ENCODE measurements at regions not wholly inside any gene's neighbourhood (a gene's known extent, or its start where the extent isn't known, plus 50 kb on each side); places are given as distances from the start of the nearest gene placed in this dataset.

GRCh38 chr14:82449926-82450468, 916.3 kb upstream of the SEL1L start (continued):
- TF ChIP-seq ELK1 (IDR thresholded peaks at IDR 0.05; ENCODE audit: low read depth, low read length), result no peak

DNA sequence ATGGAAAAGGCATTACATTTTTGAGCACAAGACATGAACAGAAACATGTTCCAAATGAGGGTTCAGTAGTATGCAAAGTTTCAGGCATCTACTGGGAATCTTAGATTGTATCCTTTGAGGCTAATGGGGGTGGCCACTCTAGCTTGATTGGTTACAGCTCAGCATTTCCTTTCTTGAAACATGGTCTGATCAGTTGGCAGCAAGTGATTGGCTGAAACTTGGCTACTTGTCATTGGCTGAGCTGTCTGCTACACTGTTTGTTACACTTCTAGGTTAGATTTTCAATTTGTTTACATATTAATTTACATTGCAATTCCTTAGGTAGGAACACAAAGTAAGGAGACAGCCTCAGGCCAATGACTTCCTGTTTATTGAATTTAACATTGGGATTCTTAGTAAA, 918.0 kb upstream of the SEL1L start:
- no peaks in the 10 kb centered on the region for H3K4me1 ChIP-seq
- no peak for ATAC-seq

DNA sequence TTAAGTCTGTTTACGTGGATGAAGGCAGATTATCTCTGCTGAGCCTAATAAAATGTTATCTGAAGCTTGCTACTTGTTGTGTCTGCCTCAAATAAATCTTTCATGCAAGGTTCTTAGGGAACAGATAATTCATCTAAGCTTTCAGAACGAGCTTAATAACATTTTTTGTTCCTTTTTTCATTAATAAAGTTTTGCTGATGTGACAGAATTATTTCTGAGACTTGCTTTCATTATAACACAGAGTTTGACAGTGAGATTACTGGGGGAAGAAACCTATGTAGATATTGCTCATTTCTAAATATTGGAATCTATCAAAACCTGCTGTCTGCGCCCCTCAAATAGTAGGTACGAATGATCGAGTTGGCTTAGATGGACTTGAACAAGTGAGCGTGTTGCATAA, 948.7 kb upstream of the SEL1L start:
- Histone ChIP-seq H3K9me3 (no peaks in the 10 kb centered on the region), H3K27ac (no peak overlapping the region), H3K4me1 (no peaks in the 10 kb centered on the region), H3K4me2 (no peak overlapping the region), H3K4me3 (no peak overlapping the region)
- 11% methylated on average over 6 of the region's 6 CpGs for WGBS (ENCODE audit: missing lambda C conversion rate)
- ChIA-PET CTCF (no interaction called here), POLR2A (no interaction called here)
- FAIRE-seq, result no peak
- no peak for ATAC-seq
- no peak for DNase-seq (ENCODE audit: low read depth in 1 of 2, low spot score in 1 of 2)
- no peak for TF ChIP-seq RAD21 (conservative IDR thresholded peaks at IDR 0.05 in 1 of 2, IDR thresholded peaks at IDR 0.05 in 1 of 2)
- peak; percentile 84 for TF ChIP-seq MAFK (IDR thresholded peaks at IDR 0.05; ENCODE audit: partially characterized antibody)
- no peak for TF ChIP-seq BHLHE40 (IDR thresholded peaks at IDR 0.05; ENCODE audit: low read depth, low read length)
- TF ChIP-seq CHD4 (IDR thresholded peaks at IDR 0.05; ENCODE audit: borderline replicate concordance), result no peak
- TF ChIP-seq NFE2L2 (conservative IDR thresholded peaks at IDR 0.05; ENCODE audit: low read length), result no peak
- TF ChIP-seq RCOR1 (IDR thresholded peaks at IDR 0.05; ENCODE audit: low read depth, low read length), result no peak

More for the DNA sequence above, 918.0 kb upstream of the SEL1L start:
- H3K4me2 ChIP-seq, result no peak overlapping the region
- H3K9me3 ChIP-seq, result peaks cover 11% of the 10 kb centered on the region; the same call in 2 of the 3 replicates
- no peak for FAIRE-seq
- ChIA-PET CTCF (no interaction called here), POLR2A (no interaction called here)
- H3K4me3 ChIP-seq, result no peak overlapping the region
- H3K27ac ChIP-seq, result no peak overlapping the region
- TF ChIP-seq FOXS1 (CRISPR knock-in tag; IDR thresholded peaks at IDR 0.05), result no peak
- TF ChIP-seq CTCF (IDR thresholded peaks at IDR 0.05), result no peak
- no peak for TF ChIP-seq ESRRA (IDR thresholded peaks at IDR 0.05; ENCODE audit: borderline replicate concordance, low read length)
- TF ChIP-seq MAFK (IDR thresholded peaks at IDR 0.05; ENCODE audit: partially characterized antibody), result no peak
- no peak for TF ChIP-seq KDM5A (IDR thresholded peaks at IDR 0.05)
- no peak for TF ChIP-seq MYC (IDR thresholded peaks at IDR 0.05; ENCODE audit: borderline replicate concordance, low read length)
- TF ChIP-seq PBX3 (IDR thresholded peaks at IDR 0.05), result no peak
- no peak for DNase-seq (ENCODE audit: low read depth in 1 of 2, low spot score in 1 of 2)

DNA sequence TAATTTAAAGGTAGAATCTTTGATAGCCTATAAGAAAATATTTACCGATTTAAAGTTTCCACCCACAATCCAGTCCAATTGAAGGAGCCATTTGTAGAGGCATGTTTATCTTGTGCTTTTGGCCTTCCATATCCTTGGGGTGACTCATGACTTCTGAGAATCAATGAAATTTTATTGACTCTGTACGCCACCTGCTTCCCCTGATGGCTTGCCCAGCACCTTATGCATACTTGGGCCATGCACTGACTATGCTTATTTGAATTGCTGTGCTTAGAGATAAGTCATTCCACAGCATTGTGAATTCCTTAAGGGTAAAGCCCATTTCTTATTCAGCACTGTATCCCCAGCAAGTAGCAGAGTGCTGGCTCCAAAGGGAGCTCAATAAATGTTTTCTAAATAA, 954.8 kb upstream of the SEL1L start:
- CTCF ChIA-PET, result no interaction called here
- ATAC-seq (no peak), DNase-seq (ENCODE audit: low read depth in 1 of 2, low spot score in 1 of 2) (no peak), FAIRE-seq (no peak)
- Histone ChIP-seq H3K4me1 (no peaks in the 10 kb centered on the region), H3K27ac (no peak overlapping the region), H3K4me2 (no peak overlapping the region), H3K4me3 (no peak overlapping the region), H3K9me3 (no peaks in the 10 kb centered on the region)
- POLR2A ChIA-PET, result no interaction called here
- 5% methylated on average over 2 of the region's 2 CpGs for WGBS (ENCODE audit: missing lambda C conversion rate)
- TF ChIP-seq RAD21 (conservative IDR thresholded peaks at IDR 0.05 in 1 of 2, IDR thresholded peaks at IDR 0.05 in 1 of 2) (no peak), JUN (IDR thresholded peaks at IDR 0.05) (no peak), ZC3H11A (IDR thresholded peaks at IDR 0.05) (no peak), KDM5A (IDR thresholded peaks at IDR 0.05) (no peak), MAZ (IDR thresholded peaks at IDR 0.05; ENCODE audit: borderline replicate concordance, low read depth, low read length) (no peak), SREBF2 (IDR thresholded peaks at IDR 0.05) (no peak), RNF2 (IDR thresholded peaks at IDR 0.05; ENCODE audit: borderline replicate concordance, low read depth) (no peak), HOXB13 (CRISPR knock-in tag; IDR thresholded peaks at IDR 0.05; ENCODE audit: low read depth) (no peak), RARB (CRISPR knock-in tag; IDR thresholded peaks at IDR 0.05) (no peak)
- TF ChIP-seq, protein P1, sequence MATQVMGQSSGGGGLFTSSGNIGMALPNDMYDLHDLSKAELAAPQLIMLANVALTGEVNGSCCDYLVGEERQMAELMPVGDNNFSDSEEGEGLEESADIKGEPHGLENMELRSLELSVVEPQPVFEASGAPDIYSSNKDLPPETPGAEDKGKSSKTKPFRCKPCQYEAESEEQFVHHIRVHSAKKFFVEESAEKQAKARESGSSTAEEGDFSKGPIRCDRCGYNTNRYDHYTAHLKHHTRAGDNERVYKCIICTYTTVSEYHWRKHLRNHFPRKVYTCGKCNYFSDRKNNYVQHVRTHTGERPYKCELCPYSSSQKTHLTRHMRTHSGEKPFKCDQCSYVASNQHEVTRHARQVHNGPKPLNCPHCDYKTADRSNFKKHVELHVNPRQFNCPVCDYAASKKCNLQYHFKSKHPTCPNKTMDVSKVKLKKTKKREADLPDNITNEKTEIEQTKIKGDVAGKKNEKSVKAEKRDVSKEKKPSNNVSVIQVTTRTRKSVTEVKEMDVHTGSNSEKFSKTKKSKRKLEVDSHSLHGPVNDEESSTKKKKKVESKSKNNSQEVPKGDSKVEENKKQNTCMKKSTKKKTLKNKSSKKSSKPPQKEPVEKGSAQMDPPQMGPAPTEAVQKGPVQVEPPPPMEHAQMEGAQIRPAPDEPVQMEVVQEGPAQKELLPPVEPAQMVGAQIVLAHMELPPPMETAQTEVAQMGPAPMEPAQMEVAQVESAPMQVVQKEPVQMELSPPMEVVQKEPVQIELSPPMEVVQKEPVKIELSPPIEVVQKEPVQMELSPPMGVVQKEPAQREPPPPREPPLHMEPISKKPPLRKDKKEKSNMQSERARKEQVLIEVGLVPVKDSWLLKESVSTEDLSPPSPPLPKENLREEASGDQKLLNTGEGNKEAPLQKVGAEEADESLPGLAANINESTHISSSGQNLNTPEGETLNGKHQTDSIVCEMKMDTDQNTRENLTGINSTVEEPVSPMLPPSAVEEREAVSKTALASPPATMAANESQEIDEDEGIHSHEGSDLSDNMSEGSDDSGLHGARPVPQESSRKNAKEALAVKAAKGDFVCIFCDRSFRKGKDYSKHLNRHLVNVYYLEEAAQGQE (IDR thresholded peaks at IDR 0.05), result no peak
